GM19467 (cell line): ENCODE measurements at regions not wholly inside any gene's neighbourhood (a gene's known extent, or its start where the extent isn't known, plus 50 kb on each side); places are given as distances from the start of the nearest gene placed in this dataset.
"Not testable (repeated sequence)": the region's sequence is repeated elsewhere in the genome, so short reads cannot be mapped to it uniquely, and the experiment has no call there.

Experiments
- ATAC-seq: cut with Tn5 transposase; IDR thresholded peaks from one replicate; pipeline ENCODE4 v1.9.1; 2021; ENCODE audit warnings: mild to moderate bottlenecking, moderate library complexity; ENCODE audit not compliant: unreplicated experiment

GRCh38 chr6:137933696-137934095 is 66.6 kb downstream of the TNFAIP3 start:
- no peak for ATAC-seq

- no peak for ATAC-seq
Measured at GRCh38 chr6:137936798-137937197, 69.7 kb downstream of the TNFAIP3 start.

- no peak for ATAC-seq
Measured at GRCh38 chr6:137937834-137938233, 70.8 kb downstream of the TNFAIP3 start.

GRCh38 chr6:137938770-137939379 is 71.8 kb downstream of the TNFAIP3 start:
- no peak for ATAC-seq

- no peak for ATAC-seq
Measured at GRCh38 chr6:137941995-137942394, 74.9 kb downstream of the TNFAIP3 start.

- ATAC-seq, result no peak
Measured at GRCh38 chr6:137942736-137943135, 75.7 kb downstream of the TNFAIP3 start.

- not testable (repeated sequence) for ATAC-seq
Measured at GRCh38 chr6:137944381-137944780, 77.3 kb downstream of the TNFAIP3 start.

- ATAC-seq, result peak; percentile 44
Measured at GRCh38 chr6:137944793-137945498, 77.9 kb downstream of the TNFAIP3 start.

GRCh38 chr6:137949686-137950390 is 82.8 kb downstream of the TNFAIP3 start:
- peak; percentile 54 for ATAC-seq

GRCh38 chr6:137950581-137950980 is 83.5 kb downstream of the TNFAIP3 start:
- ATAC-seq, result peak; percentile 50

- ATAC-seq, result peak; percentile 52
Measured at GRCh38 chr6:137951064-137951597, 84.1 kb downstream of the TNFAIP3 start.

GRCh38 chr6:137952247-137952646 is 85.2 kb downstream of the TNFAIP3 start:
- ATAC-seq, result no peak

GRCh38 chr6:137953761-137954160 is 86.7 kb downstream of the TNFAIP3 start:
- no peak for ATAC-seq

- no peak for ATAC-seq
Measured at GRCh38 chr6:137954253-137954652, 87.2 kb downstream of the TNFAIP3 start.

GRCh38 chr6:137956098-137956488 is 89.0 kb downstream of the TNFAIP3 start:
- no peak for ATAC-seq

GRCh38 chr6:137957471-137957870 is 90.4 kb downstream of the TNFAIP3 start:
- ATAC-seq, result no peak

GRCh38 chr6:137958811-137959565 is 91.9 kb downstream of the TNFAIP3 start:
- no peak for ATAC-seq

- no peak for ATAC-seq
Measured at GRCh38 chr6:137962725-137963124, 95.7 kb downstream of the TNFAIP3 start.

GRCh38 chr6:137964876-137965275 is 97.8 kb downstream of the TNFAIP3 start:
- ATAC-seq, result no peak

GRCh38 chr6:137967689-137968454 is 100.8 kb downstream of the TNFAIP3 start:
- no peak for ATAC-seq
